GM18870 (cell line): ENCODE measurements at regions not wholly inside any gene's neighbourhood (a gene's known extent, or its start where the extent isn't known, plus 50 kb on each side); places are given as distances from the start of the nearest gene placed in this dataset.

Source experiments
- ATAC-seq: cut with Tn5 transposase; IDR thresholded peaks from one replicate; pipeline ENCODE4 v1.9.1; 2021; ENCODE audit warnings: moderate library complexity; ENCODE audit not compliant: unreplicated experiment

GRCh38 chr13:105502193-105502592, 1033.3 kb downstream of the EFNB2 start:
- ATAC-seq = no peak

- ATAC-seq = no peak
Measured at GRCh38 chr13:105497597-105497996, 1037.9 kb downstream of the EFNB2 start.

- ATAC-seq = no peak
Measured at GRCh38 chr13:105492216-105492615, 1043.2 kb downstream of the EFNB2 start.

GRCh38 chr13:105491345-105491744, 1044.1 kb downstream of the EFNB2 start:
- ATAC-seq = no peak

- no peak for ATAC-seq
Measured at GRCh38 chr13:105485081-105485480, 1050.4 kb downstream of the EFNB2 start.

- ATAC-seq = no peak
Measured at GRCh38 chr13:105474983-105475610, 1060.4 kb downstream of the EFNB2 start.

- no peak for ATAC-seq
Measured at GRCh38 chr13:105471673-105472072, 1063.8 kb downstream of the EFNB2 start.

GRCh38 chr13:105466376-105466775, 1069.1 kb downstream of the EFNB2 start:
- ATAC-seq = no peak

- no peak for ATAC-seq
Measured at GRCh38 chr13:105465745-105466144, 1069.7 kb downstream of the EFNB2 start, which contains the start of gene DAOA. DAOA (plus strand) TSS chr13:105466045.

GRCh38 chr13:105465251-105465650, 1070.2 kb downstream of the EFNB2 start:
- no peak for ATAC-seq

- ATAC-seq = no peak
Measured at GRCh38 chr13:105464249-105464648, 1071.2 kb downstream of the EFNB2 start.

GRCh38 chr13:105463011-105463501, 1072.4 kb downstream of the EFNB2 start:
- no peak for ATAC-seq

- ATAC-seq = no peak
Measured at GRCh38 chr13:105462098-105462497, 1073.4 kb downstream of the EFNB2 start.

GRCh38 chr13:105452895-105453294, 1082.6 kb downstream of the EFNB2 start:
- no peak for ATAC-seq

GRCh38 chr13:105450784-105451183, 1084.7 kb downstream of the EFNB2 start:
- ATAC-seq = no peak

GRCh38 chr13:105448811-105449210, 1086.7 kb downstream of the EFNB2 start:
- ATAC-seq = no peak

GRCh38 chr13:105446197-105446596, 1089.3 kb downstream of the EFNB2 start:
- ATAC-seq = no peak

- ATAC-seq = no peak
Measured at GRCh38 chr13:105445796-105446195, 1089.7 kb downstream of the EFNB2 start.

- ATAC-seq = no peak
Measured at GRCh38 chr13:105442949-105443699, 1092.3 kb downstream of the EFNB2 start.

- ATAC-seq = no peak
Measured at GRCh38 chr13:105442040-105442439, 1093.4 kb downstream of the EFNB2 start.

- ATAC-seq = no peak
Measured at GRCh38 chr13:105441051-105441750, 1094.3 kb downstream of the EFNB2 start.

- ATAC-seq = no peak
Measured at GRCh38 chr13:105436943-105437342, 1098.5 kb downstream of the EFNB2 start.
